Activated T-cell treated with anti-CD3 and anti-CD28 coated beads, Interleukin-2, amount 50 U/mL, for 48 hours (primary cell): ENCODE measurements at regions not wholly inside any gene's neighbourhood (a gene's known extent, or its start where the extent isn't known, plus 50 kb on each side); places are given as distances from the start of the nearest gene placed in this dataset.
"Not testable (repeated sequence)": the region's sequence is repeated elsewhere in the genome, so short reads cannot be mapped to it uniquely, and the experiment has no call there.

Experiments used
- DNase-seq, 2 experiments: peaks; one replicate each; pipeline ENCODE4 v3.0.0-alpha.2; 2020

DNA sequence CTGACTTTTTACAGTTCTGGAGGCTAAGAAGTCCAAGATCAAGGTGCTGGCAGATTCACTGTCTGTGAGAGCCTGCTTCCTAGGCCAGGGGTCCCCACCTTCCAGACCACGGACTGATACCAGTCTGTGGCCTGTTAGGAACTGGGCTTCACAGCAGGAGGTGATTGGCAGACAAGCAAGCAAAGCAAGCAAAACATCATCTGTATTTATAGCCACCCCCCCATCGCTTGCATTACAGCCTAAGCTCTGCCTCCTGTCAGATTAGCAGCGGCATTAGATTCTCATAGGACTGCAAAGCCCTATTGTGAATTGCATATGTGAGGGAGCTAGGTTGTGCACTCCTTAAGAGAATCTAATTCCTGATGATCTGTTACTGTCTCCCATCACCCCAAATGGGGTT lies 194.7 kb upstream of the THRB start:
- DNase-seq = no peak

DNA sequence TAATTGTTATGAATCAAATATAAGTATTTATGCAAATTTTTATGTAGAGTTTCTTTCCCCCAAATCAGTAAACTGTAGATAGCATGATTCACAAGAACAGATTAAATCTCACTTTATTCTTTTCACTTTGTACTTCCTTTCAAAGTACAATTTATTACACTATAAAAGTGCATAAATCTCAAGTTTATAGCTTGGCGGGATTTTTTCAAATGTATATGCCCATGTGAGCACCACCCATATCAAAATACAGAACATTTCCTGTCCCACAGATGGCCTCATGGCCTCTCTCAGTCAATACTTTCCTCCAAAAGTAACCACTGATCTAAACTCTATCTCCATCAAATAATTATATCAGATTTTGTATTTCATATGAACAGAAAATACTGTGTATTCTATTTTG lies 196.1 kb upstream of the THRB start:
- DNase-seq = no peak

DNA sequence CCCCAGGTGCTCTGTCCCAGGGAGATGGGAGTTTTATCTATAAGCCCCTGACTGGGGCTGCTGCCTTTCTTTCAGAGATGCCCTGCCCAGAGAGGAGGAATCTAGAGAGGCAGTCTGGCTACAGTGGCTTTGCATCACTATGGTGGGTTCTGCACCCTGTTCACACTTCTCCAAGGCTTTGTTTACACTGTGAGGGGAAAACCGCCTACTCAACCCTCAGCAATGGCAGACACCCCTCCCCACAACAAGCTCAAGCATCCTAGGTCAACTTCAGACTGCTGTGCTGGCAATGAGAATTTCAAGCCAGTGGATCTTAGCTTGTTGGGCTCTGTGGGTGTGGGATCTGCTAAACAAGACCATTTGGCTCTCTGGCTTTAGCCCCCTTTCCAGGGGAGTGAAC lies 204.4 kb upstream of the THRB start:
- DNase-seq = not testable (repeated sequence)

DNA sequence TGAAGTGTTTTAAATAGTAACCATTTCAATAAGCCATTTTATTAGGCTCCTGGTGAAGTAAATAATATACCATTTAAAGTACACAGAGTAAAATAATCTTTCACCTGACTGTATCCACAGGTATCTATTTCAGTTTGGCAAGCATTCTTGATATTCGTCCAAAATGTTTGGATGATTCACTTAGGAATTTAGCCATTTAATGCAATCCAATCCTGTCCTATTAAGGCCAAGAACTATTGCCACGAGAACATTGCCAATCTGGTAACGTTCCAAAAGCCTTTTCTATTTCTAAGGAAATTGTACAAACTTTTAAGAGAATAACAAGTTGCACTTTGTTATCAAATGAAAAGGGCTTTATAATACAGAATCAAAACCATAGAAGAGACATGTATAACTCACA lies 209.8 kb upstream of the THRB start:
- DNase-seq = no peak

DNA sequence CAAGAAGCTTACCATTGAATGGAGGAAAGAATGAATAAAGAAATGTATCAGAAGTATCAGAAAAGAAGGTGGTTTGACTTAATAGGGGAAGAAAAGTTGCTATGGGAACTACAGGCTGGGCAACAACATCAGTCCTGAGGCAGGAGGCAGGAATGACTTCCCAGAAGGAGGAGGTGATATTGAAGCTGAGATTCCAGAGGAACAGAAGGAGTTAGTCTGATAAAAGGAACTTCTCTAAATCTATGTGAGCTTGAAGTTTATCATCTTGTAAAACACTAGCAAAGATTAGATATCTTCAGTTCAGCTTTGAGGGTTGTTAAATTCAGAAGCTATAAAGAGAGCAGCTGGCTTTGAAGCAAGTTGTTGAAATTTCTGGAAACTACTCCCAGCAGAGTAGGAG lies 213.3 kb upstream of the THRB start:
- no peak for DNase-seq

DNA sequence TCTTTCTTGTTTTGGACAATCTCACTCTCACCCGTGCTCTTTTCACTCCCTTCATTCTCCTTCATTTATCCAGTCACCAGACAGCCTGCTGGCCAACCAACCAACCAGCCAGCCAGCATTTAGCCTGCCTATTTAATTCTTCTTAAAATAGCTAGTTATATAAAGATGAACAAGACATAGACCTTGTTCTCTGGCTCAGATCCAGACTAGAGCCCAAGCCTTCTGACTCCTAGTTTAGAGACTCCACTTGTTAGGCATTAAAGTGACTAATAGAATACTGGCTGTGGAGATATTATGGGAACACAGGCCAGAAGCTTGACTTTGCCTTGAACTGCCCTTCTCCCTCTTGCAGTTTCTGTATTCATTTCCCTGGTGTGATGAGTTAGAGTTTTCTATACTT lies 215.3 kb upstream of the THRB start:
- DNase-seq = no peak

DNA sequence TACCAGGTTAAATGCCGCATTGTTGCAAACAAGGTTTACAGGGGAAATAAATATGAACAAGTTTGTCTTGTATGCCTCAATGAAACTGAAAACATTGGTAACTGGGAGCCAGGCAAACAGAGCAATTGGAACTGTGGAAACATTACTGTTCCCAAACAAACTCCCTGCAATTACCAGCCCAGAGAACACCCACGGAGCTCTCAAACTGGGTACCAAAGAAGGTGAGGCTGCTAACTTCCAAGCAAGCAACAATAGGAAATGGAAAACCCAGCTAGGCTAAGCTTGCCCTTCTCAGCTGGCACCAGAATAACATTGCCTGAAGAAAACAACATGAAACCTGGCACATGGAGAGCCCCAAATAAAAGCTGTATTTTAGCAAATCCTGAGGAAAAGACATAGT lies 218.9 kb upstream of the THRB start:
- DNase-seq = no peak

DNA sequence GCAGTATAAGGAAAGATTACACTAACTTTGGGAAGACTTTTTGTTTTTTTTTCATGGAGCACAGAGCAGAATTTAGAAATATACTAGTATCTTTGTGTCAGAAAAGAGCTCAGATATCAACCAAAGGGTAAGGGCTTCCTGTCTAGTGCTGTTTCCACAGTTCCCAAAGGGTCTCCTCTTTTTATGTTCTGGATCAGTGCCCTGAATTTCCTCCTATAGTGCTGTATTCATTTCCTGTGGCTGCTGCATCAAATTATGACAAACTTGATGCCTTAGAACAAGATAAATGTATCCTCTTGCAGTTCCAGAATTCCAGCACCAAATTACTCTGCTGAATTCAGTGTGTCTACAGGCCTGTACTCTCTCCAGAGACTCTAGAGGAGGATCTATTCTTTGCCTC lies 219.8 kb upstream of the THRB start:
- no peak for DNase-seq

DNA sequence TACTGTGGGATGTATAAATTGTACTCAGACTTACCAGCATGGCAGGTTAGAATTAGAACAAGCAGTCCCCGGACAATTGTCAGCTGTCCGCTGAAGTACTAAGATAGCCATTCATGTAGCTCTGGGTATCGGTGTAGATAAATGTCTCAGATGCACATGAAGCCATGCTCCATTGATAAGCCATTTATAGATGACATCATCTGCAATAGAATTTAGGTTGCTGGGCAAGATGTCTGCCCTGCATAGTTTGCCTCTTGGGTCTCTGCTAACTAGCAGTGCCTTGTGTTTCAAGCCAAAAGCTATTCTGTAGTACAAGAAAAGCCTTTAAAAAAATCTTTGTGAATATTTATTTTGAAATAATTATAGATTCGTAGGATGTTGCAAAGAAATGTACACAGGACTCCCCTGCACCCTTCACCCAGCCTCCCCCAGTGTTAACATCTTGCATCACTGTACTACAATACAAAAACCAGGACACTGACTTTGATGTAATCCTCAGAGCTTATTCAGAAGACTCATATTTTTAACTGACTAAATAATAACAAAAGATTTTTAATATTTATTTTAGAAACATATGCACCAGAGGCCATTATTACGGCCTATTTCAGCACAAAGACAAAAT lies 220.6 kb upstream of the THRB start:
- DNase-seq = no peak

DNA sequence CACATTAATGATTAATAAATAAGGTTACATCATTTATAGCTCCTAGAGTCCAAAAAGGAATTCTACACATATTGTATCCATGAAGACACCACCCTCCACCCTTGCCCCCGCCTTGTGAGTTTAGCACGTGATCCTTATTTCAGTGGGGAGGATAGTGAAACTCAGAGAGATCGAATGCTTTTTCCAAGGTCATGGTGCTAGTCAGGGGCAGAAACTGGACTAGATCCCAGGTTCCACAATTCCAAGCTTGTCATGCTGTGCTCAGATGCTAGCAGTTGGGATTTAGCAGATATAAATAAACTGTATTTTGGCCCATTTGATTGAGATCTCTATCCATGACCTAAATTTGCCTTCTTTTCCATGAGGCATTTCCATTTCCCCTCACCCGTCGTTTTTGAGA lies 227.4 kb upstream of the THRB start:
- no peak for DNase-seq

DNA sequence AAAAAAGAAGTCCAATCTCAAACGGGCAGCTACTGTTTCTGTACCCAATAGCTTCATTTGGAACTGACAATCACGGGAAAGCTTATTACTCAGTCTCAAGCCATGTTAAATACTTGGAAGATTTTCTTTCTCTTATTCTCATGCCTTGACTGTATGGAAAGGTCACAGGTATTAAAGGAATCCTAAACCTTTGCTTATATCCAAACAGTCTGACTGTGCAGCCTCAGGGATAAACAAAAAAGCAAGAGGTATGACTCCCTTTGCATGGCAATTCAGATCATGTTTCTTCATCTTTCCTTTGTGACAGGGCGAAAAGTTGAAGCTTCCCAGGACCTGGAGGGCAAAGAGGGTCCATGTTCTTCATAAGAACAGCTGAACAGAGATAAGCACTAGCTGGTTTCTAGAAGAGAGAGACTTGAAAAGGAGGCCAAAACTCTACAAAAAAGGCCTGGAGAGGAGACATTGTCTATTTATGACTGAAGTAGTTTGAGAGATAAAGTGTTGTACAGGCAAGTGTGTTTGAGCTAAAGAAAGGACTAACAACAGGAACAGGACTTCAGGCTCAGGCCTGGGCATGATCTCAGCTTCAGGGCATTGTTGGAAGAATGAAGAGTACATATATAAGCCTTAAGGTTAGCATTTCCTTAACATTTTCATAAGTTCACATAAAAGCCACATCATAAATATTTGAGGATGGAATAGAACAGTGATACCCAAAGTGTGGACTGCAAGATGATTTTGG lies 231.0 kb upstream of the THRB start:
- no peak for DNase-seq

DNA sequence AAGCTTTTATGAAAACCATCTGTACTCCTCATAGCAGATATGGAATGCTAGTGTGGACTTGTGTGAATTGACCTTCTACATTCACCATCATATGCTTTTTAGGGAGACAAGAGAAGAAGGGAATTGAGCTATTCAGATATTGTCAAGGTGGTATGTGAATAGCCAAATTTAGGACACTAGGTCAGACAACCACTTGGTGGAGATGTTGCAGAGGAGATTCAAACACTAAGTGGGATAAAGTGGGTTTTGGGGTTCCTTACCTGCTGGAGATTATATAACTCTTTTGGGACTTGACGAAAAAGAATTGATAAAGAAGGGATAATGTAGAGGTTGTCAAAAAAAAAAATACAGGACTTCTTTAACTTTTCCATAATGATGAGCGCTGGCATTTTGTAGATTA lies 231.8 kb upstream of the THRB start:
- DNase-seq = no peak

DNA sequence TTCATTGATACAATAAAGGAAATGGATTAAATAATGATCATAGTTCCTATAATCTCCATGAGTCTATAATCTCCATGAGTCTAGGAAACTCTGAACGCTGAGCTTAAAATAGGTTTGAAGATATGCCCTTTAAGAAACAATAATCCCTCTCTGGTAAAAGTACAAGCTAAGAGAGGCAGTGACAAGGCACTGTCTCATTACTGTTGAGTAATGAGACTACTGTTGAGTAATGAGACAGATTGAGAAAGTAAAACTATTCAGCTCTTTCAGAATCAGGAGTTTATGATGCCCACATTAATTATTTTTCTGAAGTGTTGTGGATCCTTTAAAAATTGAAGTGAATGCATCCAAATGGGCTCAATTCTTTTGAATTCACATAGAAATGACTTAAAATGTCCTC lies 235.5 kb upstream of the THRB start:
- no peak for DNase-seq

DNA sequence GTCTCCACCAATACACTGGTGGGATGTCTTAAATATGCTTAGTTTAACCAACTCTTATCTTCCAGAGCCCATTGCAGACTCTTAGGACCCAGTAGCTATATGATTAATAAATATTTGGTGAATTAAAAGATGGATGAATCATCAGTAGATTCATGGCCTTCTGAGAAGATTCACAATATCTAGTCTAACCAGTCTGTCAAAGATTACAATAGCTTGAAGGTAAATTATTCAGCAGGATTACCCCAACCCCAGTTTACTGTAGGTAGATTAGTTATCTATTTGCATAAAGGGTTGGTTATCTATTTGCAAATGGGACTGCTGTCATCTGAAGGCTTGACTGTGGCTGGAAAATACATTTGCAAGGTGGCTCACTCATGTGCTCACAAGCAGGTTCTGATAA lies 239.4 kb upstream of the THRB start:
- no peak for DNase-seq

DNA sequence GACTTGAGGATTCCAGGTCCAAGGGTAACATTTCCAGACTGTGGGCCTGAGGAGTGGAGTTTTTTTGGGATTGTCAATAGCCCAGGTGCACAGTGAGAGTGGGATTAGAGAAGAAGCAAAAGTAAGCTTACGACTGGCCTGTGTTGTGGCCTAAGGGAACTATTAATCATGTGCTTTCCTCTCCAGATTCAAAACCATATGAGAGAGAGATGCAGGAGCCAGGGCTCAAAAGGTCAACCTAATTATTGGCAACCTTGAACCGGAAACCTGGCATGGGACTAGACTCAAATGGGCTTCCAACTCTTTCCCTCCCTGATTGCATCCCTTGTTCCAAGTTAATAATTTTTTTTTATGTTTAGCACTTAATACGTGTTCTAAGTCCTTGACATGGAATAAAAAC lies 242.1 kb upstream of the THRB start:
- no peak for DNase-seq

DNA sequence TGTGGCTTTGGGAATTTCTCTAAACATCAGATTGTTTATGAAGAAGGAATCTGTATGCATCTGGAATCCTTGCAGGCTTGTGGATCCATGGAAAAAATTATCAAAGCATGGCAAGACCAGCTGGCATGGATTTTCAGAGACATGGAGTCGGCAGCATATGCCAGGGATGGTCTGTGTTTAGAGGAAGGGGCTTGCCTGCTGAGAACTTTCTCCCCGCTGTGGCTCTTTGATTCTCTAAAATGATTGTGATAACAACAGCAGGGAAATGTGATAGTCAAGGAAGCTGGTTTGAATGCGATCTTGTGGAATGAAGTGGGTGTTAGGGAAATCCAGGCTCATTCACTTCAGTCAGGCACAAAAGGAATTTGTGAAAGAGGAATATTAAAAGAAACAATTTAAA lies 245.7 kb upstream of the THRB start:
- no peak for DNase-seq

DNA sequence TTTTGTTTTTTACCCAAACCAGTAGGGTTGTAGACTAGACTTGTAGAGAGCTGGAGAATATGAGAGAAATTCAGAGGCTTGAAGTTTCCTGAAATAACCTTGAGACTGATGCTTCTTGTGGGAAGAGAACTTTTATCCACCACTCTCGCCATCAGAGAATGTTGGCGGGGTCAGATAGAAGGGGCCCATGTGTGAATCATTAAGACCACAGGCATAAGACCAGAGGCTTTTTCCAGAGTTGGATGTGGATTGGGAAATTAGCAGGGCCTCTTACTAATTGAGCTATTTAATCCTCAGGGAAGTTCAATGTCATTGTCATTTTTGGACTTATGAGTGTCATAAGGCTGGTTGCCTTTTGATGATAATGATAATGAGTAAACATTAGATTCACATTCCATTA lies 246.9 kb upstream of the THRB start:
- DNase-seq = no peak

DNA sequence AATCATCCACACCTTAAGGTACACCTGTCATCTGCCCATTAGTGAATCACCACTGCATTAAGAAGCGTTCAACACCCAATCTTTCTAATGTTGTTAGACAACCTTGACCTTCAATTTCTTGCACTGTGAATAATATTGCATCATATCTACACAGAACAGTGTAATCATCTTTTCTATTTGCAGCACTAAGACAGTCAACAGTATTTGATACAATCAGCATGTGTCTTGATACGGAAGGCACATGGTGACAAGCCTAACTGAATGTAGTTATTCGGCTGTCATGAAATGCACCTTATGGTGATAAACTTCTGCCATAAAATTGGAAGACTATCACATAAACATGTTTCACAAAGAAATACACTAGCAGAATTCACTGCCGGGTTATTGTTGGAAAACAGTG lies 253.9 kb upstream of the THRB start:
- no peak for DNase-seq

DNA sequence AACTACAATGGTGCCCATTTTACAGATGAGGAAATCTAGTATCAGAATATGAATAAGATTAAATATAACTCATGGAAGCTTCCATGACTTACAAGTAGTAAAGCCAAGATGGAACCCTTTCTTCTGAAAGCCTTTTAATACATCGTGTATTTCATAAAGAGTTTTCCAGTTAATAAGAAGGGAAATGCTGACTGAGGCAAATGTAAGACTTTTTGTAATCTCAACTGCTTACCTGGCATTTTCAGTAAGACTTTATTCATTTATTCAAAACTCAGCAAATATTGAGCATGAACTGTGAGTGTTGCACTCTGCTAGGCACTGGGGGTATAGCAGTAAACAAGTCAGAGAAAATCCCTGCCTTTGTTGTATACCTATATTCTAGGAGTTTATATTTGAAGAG lies 256.4 kb upstream of the THRB start:
- DNase-seq = no peak

DNA sequence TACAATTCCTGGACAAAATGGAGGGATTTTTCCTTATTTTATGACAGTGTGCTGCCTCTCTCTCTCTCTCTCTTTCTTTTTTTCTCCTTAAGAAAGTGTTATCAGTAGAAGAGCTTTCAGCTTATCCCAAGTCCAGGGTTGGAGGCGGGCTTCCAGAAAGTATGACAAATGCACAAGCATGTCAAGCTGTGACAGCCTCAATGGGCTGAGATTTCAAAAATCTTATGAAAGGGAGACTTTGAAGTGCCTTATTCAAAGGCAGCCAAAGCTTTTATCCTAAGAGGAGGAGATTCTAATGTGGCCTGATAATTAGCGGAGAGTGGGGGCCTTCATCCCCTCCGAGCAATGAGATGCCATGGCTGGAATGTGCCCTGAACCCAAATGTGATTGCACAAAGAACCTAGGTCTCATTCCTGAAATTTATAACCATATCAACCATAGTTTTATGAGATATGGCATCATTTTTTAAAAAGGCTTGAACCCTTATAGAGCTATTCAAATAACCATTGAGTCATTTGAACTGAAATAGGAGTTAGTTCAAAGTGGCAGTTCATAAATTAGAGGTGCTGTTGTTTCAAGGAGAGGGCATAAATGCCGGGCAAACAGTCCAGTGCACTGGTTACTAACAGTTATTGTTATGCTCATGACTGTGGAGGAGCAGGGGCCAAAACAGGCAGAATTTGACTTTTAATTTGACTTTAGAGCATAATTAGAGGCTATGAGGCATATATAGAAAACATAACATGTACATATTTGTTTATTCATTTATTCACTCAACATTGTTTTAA lies 261.6 kb upstream of the THRB start:
- DNase-seq = no peak

DNA sequence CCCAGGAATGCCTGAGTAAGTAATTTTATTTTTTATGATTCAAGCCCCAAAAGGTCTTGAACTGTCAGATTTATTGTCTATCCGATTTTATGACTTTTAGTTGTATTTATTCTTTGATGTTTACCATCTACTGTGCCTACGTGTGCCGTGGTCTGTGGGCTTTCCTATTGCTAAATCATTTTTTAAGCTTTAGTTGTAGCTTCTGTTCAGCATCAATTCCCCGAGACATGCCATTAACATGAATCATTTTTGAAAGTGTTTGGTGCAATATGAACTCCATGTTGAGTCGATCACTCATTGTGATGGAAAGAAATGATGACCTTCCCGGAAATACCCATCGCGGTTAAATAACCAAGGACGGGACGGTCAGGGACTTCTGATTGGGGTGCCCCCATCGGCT lies 268.7 kb upstream of the THRB start:
- DNase-seq = no peak

DNA sequence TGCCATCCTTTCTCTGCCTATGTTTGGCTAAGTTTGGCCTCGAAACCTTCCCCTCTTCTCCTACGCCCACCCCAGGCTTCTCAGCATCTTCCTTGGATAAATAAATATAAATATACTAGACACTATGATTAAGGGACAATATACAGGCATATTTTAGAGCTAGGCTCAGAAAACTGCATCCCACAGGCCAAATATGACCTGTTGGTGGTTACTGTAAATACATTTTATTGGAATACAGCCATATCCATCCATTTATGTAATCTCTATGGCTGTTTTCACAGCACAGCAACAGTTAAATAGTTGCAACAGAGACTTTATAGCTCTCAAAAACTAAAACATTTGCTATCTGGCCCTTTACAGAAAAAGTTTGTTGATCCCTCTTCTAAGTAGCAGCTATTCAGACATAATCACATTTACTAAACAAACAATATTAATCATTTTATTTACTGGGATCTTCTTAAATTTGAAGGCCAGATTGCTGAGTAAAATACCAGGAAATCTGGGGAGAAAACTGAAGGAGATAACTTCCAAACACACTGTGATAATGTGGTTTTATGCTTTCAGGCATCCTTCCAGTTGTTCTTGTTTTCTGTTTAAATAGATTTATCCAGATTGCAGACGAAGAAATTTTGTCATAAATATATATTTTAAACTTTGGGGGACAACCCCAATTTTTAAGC lies 269.7 kb upstream of the THRB start:
- DNase-seq = no peak

DNA sequence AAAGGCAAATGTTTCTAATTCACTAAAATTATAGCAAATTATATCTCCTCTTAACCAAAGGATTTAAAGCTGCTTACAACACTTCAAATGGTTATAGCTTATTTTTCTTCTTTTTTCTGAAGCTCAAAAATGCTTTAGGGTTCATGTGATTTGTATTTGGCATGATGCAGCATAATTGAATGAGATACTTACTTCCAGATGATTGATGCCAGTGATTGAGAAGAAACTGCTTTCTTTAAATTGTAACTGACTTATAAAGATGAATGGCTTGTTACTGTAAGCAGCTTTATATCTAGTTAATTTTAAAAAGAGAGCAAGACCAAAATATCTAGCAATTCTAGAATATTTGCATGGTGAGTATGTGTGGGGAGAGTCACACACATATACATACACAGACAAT lies 270.7 kb upstream of the THRB start:
- DNase-seq = no peak

DNA sequence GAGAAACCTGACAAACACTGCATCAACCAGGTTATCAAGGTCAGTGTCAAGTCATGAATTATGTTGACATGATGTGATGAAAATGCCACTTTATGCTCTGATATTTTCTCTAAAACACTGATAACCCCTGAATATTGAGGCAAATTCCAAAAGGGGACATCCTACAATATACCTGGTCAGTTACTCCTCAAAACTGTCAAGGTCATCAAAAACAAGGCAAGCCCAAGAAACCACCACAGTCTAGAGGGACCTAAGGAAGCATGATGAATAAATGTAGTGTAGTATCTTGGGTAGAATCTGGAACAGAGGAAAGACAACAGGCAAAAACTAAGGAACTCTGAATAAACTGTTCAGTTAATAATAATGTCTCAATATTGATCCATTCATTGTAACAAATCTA lies 275.3 kb upstream of the THRB start:
- no peak for DNase-seq
